ENCODE measurements at regions not wholly inside any gene's neighbourhood (a gene's known extent, or its start where the extent isn't known, plus 50 kb on each side); places are given as distances from the start of the nearest gene placed in this dataset.

DNA sequence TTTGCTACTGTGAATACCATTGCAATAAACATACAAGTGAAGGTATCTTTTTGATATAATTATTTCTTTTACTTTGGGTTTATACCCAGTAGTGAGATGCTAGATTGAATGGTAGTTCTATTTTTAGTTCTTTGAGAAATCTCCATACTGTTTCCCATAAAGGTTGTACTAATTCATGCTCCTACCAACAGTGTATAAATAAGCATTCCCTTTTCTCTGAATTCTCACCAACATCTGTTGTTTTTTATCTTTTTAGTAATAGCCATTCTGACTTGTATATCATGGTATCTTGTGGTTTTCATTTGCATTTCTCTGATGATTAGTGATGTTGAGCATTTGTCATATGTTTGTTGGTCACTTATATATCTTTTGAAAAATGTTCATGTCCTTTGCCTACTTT, 183.6 kb upstream of the LRFN2 start:
- TF ChIP-seq, protein P1, sequence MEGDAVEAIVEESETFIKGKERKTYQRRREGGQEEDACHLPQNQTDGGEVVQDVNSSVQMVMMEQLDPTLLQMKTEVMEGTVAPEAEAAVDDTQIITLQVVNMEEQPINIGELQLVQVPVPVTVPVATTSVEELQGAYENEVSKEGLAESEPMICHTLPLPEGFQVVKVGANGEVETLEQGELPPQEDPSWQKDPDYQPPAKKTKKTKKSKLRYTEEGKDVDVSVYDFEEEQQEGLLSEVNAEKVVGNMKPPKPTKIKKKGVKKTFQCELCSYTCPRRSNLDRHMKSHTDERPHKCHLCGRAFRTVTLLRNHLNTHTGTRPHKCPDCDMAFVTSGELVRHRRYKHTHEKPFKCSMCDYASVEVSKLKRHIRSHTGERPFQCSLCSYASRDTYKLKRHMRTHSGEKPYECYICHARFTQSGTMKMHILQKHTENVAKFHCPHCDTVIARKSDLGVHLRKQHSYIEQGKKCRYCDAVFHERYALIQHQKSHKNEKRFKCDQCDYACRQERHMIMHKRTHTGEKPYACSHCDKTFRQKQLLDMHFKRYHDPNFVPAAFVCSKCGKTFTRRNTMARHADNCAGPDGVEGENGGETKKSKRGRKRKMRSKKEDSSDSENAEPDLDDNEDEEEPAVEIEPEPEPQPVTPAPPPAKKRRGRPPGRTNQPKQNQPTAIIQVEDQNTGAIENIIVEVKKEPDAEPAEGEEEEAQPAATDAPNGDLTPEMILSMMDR (IDR thresholded peaks at IDR 0.05): no peak
- no peak for TF ChIP-seq POLR2A (IDR thresholded peaks at IDR 0.05)

Data from testis (tissue), 2 donors.